ENCODE measurements at regions not wholly inside any gene's neighbourhood (a gene's known extent, or its start where the extent isn't known, plus 50 kb on each side); places are given as distances from the start of the nearest gene placed in this dataset.
"Not testable (repeated sequence)": the region's sequence is repeated elsewhere in the genome, so short reads cannot be mapped to it uniquely, and the experiment has no call there.

GRCh38 chr6:14218519-14218800, 100.9 kb downstream of the CD83 start:
- no peak for DNase-seq

GRCh38 chr6:14221564-14222279, 104.2 kb downstream of the CD83 start:
- DNase-seq: no peak

DNA sequence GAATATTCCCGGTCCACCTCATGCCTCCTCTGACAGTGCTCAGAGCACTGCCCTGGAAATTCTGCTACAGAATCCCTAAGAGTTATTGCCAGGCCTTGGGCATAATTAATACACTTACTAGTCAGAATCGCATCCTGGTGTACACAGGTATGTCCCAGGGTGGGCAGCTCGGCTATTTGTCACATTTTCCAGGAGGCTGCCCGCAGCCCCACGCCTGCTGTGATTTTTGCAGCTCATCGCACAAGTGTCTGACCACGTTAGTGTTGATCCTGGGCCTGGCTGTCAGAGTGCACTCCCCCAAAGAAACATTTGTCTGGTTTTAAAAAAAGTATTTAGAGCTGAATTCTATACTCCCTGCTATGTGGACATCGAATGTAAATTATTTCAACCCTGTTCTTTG, 105.4 kb downstream of the CD83 start:
- DNase-seq: no peak

DNA sequence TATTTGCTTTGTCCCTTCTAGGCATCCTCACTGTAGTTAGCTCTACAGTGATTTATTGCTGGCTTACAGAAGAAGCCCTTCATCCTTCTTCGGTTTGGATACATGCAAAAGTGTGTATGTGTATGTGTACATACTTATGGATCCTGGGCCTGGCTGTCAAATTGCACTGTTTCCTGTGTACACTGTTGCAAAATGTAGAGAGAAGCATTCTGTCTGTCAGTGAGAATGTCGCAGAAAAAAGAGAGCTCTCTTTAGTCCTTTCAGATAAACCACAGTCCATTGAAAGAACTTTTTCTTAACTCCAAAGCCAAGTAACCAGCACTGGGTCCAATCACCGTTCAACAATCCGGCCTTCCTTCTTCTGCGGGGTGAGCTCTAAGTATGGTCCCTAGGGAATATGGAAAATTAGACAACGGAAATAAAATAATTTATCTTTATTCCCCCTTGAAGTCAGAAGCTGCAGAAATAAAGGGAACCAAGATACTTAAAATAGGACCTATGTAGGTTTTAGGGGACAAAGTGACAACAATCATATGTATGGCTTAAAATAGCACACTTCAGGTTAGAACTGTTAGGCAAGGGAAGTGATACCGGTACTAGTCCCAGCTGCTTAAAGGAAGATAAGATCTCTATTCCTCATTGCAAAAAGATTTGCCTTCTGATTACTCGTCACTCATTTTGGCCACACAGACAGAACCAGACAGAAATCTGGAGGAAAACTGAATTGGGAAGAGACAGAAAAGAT, 107.0 kb downstream of the CD83 start:
- DNase-seq: no peak

GRCh38 chr6:14226051-14226660, 108.6 kb downstream of the CD83 start:
- DNase-seq: no peak

GRCh38 chr6:14228571-14228970, 111.0 kb downstream of the CD83 start:
- DNase-seq: no peak

DNA sequence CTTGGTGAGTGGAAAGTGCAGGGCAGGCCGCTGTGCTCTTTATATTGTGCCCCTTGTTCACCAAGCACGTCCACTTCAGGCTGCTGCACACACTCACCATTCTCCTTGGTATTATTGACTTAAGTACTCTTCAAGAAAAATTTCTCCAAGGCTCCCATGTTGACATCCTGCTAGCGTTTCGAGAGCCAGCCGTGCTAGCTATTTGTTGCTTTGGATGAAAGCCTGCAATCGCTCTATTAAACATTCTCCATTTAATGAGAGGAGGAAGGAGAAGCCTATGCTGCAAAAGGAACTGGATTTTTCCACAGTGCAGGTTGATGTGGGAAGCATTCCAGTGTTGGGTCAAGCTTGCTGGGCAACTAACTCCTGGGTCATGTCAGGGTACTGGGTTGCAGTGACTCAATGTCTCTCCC, 113.5 kb downstream of the CD83 start:
- DNase-seq: no peak

GRCh38 chr6:14231501-14232280, 114.1 kb downstream of the CD83 start:
- DNase-seq: no peak

- DNase-seq: no peak
Measured at GRCh38 chr6:14232889-14233288, 115.3 kb downstream of the CD83 start.

DNA sequence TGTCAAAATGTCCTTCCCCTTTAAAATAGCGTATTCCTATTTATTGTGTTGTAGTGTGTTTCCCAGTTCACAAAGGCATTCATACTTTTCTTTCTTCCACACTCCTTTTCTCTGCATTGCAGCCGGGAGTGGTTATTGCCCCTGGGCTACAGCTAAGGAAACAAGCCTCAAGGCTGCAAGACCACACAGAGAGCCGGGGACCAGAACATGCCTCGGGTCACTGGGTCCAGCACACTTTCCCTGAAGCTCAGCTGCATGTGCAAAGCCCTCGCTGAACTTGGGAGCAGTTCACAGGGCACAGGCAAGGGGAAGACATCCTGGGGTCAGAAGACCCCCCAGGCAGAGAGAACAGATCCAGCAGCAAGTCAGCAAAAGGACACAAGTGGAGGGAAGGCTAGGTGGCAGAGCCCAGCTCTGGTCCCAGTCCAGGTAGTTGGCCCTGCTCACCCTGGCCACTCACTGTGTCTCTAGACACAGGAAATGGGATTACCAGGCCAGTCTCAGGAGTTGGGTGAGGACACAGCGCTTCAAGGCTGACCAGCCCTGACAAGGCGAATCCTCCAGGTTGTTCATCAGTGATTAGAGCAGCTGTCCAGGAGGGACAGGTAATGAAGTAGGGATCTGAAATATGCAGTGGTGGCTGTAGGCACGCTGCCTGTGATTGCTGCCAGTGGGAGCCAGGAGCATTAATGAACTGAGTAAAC, 118.2 kb downstream of the CD83 start:
- DNase-seq: no peak

GRCh38 chr6:14239097-14239496, 121.5 kb downstream of the CD83 start:
- no peak for DNase-seq

DNA sequence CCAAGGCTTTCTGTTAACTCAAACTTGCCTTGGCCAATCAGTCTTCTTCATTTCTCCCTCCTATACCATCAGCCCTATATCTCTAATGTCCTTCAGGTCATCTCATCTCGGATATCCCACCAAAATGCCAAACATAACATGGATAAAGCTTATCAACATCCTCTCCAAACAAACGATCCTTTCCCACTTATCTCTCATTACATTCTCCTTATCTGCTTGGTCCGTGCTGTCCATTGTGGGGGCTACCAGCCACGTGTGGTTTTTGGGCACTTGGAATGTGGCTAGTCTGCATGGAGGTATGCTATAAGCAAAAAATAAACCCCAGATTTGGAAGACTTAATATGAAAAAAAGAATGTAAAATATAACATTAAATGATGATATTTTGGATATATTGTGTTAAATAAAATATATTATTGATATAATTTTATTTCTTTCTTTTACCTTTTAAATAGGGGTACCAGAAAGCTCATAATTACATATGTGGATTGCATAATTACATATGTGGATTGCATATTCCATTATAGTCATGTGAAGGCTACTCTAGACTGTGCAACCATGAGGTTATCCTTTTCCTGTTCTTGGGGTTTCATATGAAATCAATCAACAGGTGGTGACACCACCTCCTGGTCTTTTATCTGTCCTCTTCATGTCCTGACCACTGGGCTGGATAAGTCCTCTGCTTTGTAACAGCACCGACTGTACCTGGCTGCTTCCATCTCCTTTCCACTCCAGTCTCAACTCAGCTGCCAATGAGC, 123.0 kb downstream of the CD83 start:
- no peak for DNase-seq

GRCh38 chr6:14241255-14242070, 123.9 kb downstream of the CD83 start:
- no peak for DNase-seq

DNA sequence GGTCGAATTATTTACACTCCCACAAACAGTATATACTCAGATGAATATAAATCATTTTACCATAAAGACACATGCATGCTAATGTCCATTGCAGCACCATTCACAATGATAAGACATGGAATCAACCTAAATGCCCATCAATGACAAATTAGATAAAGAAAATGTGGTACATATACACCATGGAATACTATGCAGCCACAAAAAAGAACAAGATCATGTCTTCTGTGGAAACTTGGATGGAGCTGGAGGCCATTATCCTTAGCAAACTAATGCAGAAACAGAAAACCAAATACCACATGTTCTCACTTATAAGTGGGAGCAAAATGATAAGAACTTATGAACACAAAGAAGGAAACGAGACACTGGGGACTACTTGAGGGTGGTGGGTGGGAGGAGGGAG, 125.3 kb downstream of the CD83 start:
- not testable (repeated sequence) for DNase-seq

DNA sequence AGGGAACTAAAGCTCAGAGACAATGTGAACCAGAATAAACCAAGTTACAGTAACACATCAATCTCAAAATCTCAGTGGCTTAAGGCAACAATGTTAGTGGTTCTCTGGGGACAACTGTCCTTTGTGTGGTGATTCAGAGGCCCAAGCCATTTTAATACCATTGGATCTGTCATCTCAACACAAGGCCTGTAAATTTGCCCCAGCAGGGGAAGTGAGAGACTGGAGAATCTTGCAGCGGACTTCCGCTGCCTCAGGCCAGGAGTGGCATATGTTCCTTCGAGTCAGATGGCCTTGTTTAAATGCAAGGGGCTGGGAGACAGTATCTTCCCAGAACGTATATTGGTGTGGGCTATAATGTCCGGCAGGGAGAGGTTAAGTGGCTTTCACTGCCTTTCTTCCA, 126.0 kb downstream of the CD83 start:
- DNase-seq: no peak

GRCh38 chr6:14246876-14247275, 129.3 kb downstream of the CD83 start:
- no peak for DNase-seq

DNA sequence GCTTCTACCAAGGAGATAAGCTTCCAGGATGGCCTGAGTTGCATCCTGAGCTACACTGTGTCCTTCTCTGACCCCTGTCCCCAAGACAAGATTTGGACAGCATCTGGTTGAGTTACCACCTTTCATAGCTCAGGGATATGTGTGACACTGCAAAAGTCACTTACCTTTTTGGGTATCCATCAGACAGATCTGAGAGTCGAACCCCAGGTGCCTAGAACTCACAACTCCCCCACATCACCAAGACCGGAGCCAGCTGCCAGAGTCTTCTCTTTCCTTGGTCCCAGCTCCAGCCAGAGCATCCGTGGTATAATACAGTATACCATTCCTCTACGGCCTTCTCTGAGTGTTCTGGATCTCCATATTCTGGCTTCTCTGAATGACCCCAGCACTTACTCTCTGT, 133.0 kb downstream of the CD83 start:
- DNase-seq: no peak

DNA sequence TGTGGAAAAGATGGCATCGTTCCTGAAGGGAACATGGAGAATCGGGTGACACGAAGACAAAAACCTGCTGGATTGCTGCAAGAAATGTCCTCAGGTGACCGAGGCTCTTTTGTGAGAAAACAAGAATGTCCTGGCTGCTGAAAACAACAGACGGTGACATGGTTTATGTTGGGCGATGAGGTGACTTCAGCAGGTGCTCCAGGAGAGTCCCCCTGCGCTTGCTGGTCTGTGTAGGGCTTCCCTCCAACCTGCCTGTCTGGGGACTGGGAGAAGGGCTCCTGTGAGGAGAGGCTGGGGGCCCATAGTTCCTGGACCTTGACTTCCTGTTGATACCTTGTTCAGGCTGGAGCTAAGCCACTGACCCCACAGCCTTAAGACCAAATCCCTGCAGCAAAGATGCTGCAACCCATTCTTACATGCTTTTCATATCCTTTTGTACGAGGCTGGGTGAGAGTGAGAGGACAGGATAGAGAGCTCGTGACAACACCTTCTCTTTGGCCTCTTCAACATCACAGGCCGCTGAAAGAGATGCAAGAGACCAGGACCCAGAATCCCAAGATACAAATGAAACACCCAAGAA, 134.8 kb downstream of the CD83 start:
- no peak for DNase-seq

- DNase-seq: no peak
Measured at GRCh38 chr6:14254505-14254904, 136.9 kb downstream of the CD83 start.

- DNase-seq: no peak
Measured at GRCh38 chr6:14255916-14256315, 138.3 kb downstream of the CD83 start.

DNA sequence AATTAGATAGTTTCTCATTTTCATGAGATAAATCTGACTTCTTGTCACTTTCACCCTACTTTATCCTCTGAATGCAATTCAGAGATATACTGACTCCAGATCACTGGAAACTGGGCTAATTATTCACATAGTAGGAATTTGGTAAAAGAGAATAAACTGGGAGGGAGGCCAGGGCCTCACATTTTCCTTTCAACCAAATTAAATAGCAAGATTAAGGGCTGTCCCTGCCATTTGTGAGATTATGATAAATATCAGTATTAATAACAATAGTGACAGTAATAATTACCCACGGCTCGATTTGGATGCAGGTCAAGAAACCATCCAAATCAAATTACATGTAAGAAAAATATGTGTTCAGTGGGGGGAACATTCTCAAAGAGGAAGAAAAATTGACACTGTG, 140.5 kb downstream of the CD83 start:
- DNase-seq: no peak

Measured in NCI-H2107 (cell line).